GF-D8 (cell line): ENCODE measurements at regions not wholly inside any gene's neighbourhood (a gene's known extent, or its start where the extent isn't known, plus 50 kb on each side); places are given as distances from the start of the nearest gene placed in this dataset.

Experiments used
- DNase-seq: peaks from one replicate; lab custom pipeline; 2025; lab: John Stamatoyannopoulos, UW

DNA sequence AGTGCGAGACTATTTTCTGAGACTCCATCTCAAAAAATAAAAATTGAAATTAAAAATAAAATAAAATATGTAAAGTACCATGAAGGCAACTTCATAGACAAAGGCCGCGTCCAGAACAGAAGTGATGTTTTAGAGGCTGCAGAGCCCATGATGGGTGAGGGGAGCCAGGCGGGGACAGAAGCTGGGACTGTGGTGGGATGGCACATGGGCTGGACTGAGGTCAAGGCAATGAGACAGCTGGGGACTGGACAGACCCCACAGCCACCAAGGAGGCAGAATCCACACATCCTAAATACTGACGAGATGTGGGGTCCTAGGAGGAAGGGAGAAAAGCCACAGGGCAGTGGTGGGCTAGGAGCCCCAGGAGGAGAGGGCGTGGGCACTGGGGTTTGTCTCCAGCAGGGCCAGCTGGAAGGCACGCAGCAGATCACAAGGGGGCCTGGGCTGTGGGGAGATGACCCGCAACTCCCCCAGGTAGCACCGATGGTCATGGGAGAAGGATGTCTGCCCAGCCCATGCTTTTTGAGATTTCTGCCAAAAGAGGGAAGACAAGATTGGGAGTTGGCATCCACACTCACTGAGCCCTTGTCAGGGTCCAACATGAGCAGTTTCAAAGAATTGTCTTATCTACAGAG lies 74.3 kb downstream of the KCNF1 start:
- DNase-seq: no peak

DNA sequence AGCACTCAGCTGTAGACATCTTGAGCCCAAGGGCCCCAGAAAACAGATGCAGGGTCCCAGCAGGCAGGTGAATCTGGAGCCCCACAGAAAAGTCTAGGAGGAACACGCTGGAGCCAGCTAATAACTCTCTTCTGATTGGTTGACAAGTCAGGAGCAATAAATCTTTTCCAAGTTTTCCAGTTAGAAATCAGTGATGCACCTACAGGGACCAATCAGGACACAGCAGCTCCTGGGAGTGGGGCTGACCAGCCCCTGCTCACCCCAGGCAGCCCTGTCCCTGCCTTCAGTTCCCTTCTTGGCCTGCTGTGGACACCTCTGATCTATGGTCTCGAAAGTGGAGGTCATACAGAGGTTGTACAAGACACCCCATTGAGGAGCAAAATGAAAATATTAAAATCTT lies 75.7 kb downstream of the KCNF1 start:
- no peak for DNase-seq

DNA sequence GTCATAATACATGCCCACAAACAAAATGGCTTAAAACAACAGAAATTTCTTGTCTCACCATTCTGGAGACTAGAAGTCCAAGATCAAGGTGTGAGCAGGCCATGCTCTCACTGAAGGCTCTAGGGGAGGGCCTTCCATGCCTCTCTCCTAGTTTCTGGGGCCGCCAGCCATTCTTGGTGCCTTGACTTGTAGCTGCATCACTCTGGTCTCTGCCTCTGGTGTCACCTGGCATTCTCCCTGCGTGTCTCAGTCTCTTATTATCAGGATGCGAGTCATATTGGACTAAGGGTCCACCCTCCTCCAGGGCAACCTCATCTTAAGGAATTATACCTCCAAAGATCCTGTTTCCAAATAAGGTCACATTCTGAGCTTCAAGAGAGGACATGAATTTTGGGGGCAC lies 76.1 kb downstream of the KCNF1 start:
- DNase-seq: no peak

DNA sequence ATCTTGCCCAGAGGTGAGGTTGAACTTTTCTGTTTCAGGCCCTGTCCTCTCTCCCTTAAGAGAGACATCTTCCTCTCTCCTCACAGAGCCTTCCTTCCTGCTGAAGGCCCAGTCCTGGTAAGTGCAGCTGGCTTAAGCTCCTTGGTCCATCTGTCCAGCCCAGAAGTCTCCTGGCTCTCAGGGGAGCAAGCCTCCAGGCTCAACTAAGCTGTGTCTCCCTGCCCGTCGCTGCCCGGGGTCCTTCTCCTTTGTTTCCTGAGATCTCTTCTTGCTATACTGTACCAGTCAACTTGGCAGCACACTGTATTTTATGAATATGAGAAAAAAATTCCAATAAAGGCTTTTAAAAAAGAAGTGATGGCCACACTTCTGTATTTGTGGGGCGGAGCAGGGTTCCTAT lies 77.4 kb downstream of the KCNF1 start:
- no peak for DNase-seq

DNA sequence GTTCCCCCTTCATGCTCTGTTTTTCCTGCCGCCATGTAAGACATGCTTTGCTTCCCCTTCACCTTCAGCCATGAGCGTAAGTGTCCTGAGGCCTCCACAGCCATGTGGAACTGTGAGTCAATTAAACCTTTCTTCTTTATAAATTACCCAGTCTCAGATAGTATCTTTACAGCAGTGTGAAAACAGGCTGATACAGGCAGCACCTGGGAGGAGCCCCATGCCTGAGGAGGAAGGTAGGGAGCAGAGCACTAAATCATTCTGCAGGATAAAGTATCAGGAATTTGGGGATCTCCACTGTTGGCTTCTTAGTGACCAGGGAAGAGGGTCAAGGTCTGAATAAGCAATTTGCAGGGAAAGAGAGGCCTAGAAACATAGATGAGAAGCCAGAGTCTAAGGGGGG lies 78.0 kb downstream of the KCNF1 start:
- no peak for DNase-seq

DNA sequence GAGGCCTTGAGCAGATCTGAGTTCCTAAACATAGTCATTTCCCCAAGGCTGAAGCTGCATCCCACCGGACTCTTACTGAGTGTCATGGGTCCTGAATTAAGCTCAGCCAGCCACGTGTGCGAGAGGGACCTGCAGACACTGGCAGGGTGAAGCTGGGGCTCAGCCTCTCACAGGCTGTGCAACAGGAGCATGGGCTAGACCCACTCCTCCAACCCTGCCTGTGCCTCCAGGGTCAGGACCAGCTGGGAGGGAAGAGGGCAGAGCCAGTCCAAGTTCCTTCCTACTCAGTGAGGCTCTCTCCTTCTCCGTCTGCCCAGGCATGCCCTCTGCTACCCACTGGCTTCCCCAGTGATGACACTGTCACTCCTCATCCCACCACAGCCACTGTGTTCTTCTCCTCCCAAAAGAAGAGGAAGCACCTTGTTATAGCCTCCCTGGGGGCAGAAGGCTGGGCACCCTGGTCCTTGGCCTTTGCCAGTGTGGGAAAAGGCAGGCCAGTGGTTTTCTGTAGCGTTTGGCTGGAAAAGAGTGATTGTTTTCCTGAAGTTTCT lies 78.9 kb downstream of the KCNF1 start:
- no peak for DNase-seq

DNA sequence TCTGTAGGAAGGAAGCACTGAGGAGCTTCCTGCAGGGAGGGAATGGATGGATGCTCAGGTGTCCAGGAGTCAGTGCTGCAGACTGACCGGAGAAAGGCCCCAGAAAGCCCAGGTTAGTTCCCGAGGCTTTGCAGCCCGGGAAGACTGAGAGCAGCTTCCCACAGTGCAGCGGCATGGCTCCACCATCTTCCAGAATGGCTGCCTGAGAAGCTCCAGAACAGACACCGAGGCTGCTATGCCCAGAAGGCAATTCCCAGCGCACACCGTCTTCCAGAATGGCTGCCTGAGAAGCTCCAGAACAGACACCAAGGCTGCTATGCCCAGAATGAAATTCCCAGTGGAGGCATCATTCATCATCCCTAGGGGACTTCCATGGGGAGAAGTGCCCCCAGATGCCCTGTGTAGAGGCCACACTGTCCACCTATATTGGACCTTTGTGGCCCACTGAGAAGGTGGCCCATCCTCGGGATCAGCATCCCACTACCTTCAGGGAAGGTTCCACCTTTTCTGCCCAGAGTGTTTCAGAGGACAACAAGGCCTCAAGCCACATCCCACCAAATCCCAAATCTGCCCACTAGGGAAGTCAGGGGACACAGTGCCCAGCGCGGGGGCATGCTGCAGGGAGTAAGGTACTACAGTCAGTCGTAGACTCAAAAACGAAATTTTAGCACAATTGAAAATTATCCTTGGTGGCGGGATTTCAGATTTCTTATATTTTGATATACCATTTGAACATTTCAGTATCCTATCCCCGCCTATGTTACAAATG lies 80.5 kb downstream of the KCNF1 start:
- DNase-seq: no peak

DNA sequence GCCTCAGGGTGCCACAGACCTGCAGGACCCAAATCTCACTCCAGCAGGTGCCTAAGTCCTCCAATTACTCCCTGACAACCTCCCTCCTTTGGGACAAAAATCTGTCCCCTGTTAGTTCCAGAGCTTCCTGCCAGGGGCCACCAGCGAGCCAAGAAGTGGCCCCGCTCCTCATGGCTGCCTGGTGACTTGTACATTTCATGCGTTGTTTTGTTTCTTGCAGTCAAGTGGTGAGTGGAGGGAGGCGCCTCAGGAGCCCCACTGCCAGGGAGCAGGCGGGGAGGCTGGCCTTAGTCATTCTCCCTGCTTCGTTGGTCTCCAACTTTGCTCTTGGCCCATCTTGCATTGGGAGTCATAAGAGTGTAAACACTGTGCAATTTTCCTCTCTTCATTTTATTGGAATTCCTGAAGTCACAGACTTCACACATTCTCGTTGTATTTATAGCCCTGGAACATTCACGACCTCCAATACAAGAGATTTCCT lies 81.3 kb downstream of the KCNF1 start:
- no peak for DNase-seq

DNA sequence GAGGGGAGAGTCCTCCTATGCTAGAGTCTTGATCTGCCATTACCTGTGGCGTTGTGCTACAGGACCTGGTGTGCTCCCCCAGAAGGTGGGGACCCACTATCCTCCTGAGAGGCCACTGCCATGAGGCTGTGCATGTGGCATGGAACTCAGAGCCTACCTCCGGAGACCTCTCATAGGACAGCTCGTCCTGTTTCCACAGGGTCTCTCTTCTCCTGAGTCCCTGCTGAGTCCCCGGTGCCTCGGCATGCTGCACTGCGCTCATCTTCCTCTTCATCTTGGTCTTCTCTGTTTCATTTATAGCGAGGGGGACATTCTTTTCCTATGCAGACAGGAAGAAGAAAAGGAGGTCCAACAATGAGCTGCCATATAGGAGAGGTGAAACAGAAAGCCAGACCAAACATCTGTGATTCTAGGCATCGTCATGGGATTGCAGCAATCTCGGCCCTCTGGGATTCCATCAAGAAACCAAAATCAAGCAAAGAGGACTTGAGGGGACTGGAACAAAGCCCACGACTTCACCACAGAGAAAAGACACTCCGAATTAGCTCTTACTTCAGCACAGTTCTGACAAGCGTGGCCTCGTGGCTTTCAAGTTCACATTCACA lies 83.7 kb downstream of the KCNF1 start:
- no peak for DNase-seq

DNA sequence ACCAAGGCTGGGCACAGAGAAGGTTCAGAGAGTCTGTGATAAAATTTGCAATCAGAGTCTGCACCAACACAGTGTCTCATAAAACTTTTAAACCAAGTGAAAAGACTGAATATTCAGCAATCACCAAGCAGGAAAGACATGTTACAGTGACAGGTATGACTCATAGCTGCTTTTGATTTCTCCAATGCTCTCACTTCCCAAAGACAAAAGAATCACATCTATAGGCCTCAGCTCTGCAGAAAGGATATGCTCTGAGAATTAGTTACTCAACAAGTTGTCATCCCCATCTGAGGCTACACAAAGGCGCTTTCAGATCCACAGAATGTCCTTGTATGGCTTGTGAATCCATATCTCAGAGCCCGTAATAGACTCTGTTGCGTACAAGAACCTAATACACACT lies 92.5 kb downstream of the KCNF1 start:
- DNase-seq: no peak

DNA sequence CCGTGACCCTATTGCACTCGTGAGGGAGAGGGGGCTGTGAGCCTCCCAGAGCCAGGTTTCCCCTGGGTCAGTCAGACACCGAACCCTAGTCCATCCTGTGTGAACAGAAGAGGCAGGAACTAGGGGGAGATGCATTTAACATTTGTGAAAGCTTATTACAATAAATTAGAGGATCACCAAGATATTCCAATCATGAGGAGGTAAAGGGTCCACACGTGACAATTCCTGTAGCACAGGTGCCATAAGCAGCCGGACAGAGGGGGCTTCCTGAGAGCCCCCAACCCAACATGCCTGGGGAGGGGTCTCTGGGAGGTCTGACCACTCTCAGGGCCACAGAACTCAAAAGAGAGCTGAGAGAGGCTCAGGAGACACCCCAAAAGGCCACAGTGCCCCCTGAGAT lies 93.3 kb downstream of the KCNF1 start:
- DNase-seq: no peak

DNA sequence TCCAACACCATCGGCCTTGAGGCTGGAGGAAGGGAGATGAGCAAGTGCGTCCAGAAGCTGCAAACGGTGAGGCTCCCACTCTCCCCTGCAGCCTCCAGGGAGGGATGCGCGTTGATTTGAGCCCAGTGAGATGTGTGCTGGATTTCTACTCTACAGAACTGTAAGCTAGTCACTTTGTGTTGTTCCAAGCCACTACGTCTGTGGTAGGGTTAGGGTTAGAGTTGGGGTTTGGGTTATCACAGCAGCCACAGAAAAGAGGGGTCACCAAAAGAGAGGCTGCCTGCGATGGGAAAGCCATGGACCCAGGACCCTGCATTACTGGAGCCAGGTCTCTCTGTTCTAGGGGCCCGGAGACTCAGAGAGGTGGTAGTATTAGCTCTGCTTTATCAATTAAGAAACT lies 94.5 kb downstream of the KCNF1 start:
- DNase-seq: no peak

DNA sequence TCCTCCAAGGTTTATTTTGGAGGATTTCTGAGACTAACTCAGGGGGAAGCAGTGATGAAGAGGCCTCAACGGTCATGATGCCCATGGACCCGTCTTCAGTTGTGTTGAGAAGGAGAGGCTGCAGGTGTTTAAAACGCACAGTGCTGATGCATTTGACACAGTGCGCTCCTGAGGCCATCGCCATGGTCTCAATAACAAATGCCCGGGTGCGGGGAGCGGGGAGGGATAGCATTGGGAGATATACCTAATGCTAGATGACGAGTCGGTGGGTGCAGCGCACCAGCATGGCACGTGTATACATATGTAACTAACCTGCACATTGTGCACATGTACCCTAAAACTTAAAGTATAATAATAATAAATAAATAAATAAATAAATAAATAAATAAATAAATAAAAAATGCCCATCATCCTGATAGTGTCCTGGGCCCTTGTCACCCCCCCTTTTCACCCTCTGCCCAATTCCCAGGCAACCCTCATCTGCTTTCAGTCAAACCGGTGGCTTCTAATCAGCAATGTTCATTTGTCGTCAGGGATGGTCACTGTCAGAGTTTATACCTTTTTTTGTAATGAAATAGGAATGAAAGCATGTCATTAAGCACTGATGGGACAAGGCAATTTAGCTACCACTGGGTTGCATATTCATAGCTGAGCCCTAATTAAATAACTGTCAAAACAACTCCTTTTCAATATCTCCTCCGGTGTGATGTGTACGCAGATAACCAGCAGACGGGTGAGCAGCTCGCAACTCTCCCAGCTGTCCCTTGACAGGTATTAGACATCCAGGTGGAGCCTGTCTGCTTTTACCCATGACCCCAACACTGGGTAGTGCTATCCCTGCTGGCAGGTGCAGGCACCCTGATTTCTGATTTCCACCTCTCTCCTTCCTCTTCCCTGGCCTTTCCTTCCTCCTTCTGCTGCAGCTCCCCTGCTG lies 95.9 kb downstream of the KCNF1 start:
- no peak for DNase-seq

DNA sequence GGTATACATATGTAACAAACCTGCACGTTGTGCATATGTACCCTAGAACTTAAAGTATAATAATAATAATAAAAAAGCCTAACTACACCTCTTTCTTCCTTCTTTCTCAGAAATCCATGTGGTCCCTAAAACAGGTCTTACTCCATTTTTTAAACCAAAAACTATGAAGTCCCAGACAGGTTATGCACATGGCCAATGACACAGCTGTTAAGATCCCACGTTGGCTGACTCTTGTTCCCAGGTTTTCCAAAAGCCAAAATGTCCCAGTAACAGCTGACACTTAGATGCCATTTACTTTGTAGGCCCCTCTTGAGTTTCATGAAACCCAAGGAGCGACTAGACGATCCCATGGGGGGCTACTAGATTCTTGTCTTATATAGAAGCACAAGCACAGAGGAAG lies 97.0 kb downstream of the KCNF1 start:
- no peak for DNase-seq

DNA sequence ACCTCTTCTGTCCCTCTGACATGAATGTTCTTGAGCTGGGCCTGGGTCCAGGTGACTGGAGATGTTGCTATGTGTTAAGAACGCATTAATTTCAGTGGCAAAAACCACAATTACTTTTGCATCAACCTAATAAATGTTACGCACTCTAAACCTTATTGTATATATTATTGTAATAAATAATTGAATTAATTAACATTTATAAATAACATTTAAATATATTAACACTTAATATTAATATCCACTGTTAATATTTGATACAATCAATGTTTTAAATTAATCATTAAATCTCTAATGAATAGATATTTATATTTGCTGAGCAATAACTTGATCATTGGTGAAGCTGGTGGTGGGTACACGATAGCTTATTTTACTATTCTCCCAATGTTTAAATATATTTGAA lies 97.4 kb downstream of the KCNF1 start:
- no peak for DNase-seq

DNA sequence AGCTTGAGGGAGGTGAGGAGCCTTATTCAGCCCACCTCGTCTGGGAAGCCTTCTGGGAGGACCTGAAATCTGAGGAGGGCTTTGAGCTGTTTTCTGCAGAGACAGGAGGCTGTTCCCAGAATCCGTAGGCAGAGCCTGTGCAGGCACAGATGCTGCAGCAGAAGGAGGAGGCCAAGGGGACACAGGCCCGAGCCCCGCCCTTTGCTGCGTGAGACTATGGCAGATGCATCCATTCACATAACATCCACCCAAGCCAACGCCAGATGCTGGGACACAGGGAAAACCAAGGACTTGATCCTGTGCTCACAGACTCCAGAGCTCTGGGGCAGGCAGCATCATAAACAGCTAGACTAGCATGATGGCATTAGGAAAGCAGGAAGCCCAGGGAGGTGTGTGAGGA lies 98.2 kb downstream of the KCNF1 start:
- no peak for DNase-seq

DNA sequence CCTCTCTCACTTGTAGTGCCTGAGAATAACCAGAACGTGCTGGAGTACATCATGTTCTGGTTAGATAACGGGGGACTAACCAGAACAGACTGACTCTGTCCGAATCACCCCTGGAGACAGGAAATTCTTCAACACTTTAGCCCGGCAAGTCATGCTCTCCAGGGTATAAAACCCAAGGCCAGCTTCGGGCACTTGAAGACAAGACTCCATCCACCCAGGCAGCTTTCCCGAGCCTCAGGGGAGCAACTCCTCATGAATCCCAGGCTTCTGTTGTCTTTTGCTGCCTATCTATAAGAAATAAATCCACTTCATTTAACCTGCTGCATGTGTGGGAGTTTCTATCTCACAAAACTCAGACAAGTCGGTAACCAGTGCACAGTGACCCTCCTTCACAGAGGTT lies 99.6 kb downstream of the KCNF1 start:
- DNase-seq: no peak

DNA sequence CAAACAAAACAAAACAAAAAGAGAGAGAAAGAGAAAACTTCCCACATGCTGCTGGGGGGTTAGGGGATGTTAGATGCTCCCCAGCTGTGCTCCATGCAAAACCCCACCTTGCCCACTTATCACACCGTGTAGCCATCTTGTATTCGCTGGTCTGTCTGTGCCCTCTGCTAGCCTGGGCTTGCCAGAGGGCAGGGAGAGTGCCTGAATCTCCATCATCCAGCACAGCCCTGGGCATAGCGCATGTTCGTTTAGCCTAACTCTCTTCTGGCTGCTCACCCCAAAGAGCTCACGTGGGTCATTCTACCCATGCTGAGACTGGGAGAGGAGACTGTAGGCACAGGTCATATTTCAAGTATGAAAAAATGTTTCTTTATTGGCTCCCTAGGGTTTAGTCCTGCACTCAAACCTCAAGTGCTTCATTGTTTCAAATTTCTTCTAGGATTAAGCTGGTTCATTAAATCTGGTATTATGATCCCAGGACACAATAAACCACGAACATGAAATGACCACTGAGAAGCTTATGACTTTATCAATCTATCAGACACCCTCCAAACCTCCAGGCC lies 100.5 kb downstream of the KCNF1 start:
- DNase-seq: no peak

DNA sequence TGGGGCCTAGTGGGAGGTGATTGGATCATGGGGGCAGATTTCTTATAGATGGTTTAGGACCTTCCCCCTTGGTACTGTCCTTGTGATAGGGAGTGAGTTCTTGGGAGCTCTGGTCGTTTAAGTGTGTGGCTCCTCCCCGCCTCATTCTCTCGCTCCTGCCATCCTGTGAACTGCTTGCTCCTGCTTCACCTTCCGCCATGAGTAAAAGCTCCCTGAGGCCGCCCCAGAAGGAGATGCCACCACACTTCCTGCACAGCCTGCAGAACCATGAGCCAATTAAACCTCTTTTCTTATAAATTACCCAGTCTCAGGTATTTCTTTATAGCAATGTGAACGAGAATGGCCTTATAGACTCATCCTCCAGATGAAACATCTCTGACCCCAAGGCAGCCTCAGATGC lies 101.5 kb downstream of the KCNF1 start:
- no peak for DNase-seq

DNA sequence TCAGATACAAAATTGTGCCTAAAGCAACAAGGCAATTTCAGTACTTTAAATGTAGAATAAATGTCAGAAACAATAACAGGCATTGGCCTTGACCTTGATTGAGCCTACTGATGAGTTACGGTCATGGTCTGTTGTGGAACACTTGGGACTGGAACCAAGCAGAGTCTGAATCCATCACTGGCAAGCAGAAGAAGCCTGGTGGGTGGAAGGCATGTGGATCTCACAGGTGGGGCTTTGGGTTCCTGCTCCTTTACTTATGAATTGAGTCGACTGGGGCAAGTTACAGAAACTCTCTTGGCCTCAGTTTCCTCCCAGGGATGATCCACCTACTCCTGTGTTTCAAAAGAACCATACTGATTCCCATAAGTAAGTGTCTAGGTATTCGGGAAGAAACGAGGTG lies 102.3 kb downstream of the KCNF1 start:
- no peak for DNase-seq

DNA sequence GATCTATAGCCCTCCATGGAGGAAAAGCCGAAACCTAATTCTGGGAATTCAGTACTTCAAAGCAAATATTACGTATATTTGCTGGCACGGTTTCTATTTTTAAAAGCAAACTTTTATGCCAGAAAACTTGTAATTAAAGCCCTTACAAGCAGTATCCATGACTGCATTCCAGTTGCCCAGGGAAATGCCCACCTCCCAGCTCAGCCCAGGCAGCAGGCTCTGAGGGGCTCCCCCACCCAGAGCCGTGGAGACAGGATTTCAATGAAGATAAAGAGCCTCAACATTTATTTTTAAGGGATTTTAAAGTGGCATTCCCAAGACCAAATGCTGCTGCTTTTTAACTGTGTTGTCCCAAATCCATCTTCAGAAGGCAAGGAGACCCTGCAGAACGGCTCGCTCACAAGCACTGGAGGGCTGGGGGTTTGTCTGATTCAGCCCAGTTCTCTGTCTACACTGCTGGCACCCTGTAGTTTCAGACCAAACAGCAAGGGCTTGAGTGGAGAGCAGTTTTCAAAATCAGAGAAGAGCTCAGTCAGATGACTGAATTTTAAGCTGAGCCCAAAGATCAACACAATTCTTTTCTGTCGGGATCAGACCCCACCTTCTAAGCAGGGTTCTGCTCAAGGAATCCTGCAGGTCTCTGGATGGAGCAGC lies 105.1 kb downstream of the KCNF1 start:
- DNase-seq: no peak
